ENCODE measurements at regions not wholly inside any gene's neighbourhood (a gene's known extent, or its start where the extent isn't known, plus 50 kb on each side); places are given as distances from the start of the nearest gene placed in this dataset.
A peak's percentile ranks its signal among the peaks of the same experiment; 100 is the strongest.

DNA sequence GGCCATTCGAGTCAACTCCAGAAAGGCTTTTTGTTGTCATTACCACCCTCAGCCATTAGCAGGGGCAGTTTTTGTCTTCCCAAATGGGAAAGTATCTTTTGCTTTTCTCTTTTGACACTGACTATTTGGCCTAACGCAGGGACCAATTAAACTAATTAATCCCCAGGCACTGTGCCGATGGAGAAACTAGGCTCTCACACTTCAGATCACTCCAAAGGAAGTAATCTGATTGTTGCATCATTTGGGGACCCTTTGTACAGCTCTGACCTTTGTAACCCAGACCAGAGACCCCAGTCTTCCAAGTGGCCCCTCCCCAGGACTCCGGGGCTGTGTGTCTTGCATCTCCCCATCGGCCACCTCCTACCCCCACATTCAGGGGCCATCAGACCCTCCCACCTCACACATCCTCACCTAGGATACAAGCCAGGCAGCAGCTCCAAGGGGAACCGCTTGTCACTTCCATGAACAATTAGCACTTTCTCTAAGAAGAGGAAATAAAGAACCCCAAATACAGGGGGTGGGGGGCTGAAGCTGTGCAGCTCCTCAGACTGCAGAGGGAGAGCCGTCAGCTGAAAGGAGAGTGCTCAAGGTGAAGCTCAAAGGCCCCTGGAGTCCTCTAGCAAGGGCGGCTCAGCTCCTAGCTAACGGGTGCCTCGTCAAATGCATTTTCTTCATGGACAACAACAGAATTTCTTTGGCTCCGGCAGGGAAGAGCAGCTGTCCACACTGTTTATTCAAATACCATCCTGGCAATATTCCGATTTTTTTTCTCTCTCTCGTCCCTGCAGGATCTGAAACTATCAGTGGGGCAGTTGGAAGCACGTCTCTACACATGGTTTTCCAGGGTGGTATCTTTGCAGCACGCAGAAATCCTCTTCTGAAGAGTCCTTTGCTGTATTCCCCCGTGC lies 64.3 kb upstream of the DIO3 start:
- Histone ChIP-seq H3K36me3 (ENCODE audit: insufficient read depth) (no peaks in the 10 kb centered on the region), H2AFZ (peak overlapping the region; percentile 74; the same call in 1 of the 2 replicates), H3F3A (replicated peaks; ENCODE audit: low read depth) (no peaks in the 10 kb centered on the region), H3K4me3 (no peak overlapping the region), H3K27ac (ENCODE audit: low read depth) (no peak overlapping the region), H3K4me2 (peak overlapping the region; percentile 20; the same call in 1 of the 2 replicates), H4K20me1 (replicated peaks; ENCODE audit: insufficient read depth) (no peaks in the 10 kb centered on the region), H3K27me3 (ENCODE audit: insufficient read depth) (no peaks in the 10 kb centered on the region), H3K4me1 (ENCODE audit: insufficient read depth) (peaks cover 9% of the 10 kb centered on the region; the same call in 1 of the 2 replicates), H3K79me2 (replicated peaks; ENCODE audit: insufficient read depth) (no peaks in the 10 kb centered on the region), H3K9me2 (ENCODE audit: insufficient read depth) (no peaks in the 10 kb centered on the region)
- TF ChIP-seq NANOG (IDR thresholded peaks at IDR 0.05; ENCODE audit: borderline replicate concordance) (no peak), CREB1 (CRISPR knock-in tag; IDR thresholded peaks at IDR 0.05; ENCODE audit: low read depth) (no peak), STAT1 (IDR thresholded peaks at IDR 0.05; ENCODE audit: unreplicated experiment) (no peak), POLR2AphosphoS5 (IDR thresholded peaks at IDR 0.05; ENCODE audit: low read depth) (no peak), EZH2 (IDR thresholded peaks at IDR 0.05; ENCODE audit: low read depth, unreplicated experiment) (no peak), JUNB (IDR thresholded peaks at IDR 0.05; ENCODE audit: unreplicated experiment) (no peak), ZNF331 (CRISPR knock-in tag; IDR thresholded peaks at IDR 0.05; ENCODE audit: low read depth) (no peak), ZNF114 (CRISPR knock-in tag; IDR thresholded peaks at IDR 0.05) (no peak), EZH2phosphoT487 (IDR thresholded peaks at IDR 0.05; ENCODE audit: unreplicated experiment) (no peak)
- TF ChIP-seq, protein P1, sequence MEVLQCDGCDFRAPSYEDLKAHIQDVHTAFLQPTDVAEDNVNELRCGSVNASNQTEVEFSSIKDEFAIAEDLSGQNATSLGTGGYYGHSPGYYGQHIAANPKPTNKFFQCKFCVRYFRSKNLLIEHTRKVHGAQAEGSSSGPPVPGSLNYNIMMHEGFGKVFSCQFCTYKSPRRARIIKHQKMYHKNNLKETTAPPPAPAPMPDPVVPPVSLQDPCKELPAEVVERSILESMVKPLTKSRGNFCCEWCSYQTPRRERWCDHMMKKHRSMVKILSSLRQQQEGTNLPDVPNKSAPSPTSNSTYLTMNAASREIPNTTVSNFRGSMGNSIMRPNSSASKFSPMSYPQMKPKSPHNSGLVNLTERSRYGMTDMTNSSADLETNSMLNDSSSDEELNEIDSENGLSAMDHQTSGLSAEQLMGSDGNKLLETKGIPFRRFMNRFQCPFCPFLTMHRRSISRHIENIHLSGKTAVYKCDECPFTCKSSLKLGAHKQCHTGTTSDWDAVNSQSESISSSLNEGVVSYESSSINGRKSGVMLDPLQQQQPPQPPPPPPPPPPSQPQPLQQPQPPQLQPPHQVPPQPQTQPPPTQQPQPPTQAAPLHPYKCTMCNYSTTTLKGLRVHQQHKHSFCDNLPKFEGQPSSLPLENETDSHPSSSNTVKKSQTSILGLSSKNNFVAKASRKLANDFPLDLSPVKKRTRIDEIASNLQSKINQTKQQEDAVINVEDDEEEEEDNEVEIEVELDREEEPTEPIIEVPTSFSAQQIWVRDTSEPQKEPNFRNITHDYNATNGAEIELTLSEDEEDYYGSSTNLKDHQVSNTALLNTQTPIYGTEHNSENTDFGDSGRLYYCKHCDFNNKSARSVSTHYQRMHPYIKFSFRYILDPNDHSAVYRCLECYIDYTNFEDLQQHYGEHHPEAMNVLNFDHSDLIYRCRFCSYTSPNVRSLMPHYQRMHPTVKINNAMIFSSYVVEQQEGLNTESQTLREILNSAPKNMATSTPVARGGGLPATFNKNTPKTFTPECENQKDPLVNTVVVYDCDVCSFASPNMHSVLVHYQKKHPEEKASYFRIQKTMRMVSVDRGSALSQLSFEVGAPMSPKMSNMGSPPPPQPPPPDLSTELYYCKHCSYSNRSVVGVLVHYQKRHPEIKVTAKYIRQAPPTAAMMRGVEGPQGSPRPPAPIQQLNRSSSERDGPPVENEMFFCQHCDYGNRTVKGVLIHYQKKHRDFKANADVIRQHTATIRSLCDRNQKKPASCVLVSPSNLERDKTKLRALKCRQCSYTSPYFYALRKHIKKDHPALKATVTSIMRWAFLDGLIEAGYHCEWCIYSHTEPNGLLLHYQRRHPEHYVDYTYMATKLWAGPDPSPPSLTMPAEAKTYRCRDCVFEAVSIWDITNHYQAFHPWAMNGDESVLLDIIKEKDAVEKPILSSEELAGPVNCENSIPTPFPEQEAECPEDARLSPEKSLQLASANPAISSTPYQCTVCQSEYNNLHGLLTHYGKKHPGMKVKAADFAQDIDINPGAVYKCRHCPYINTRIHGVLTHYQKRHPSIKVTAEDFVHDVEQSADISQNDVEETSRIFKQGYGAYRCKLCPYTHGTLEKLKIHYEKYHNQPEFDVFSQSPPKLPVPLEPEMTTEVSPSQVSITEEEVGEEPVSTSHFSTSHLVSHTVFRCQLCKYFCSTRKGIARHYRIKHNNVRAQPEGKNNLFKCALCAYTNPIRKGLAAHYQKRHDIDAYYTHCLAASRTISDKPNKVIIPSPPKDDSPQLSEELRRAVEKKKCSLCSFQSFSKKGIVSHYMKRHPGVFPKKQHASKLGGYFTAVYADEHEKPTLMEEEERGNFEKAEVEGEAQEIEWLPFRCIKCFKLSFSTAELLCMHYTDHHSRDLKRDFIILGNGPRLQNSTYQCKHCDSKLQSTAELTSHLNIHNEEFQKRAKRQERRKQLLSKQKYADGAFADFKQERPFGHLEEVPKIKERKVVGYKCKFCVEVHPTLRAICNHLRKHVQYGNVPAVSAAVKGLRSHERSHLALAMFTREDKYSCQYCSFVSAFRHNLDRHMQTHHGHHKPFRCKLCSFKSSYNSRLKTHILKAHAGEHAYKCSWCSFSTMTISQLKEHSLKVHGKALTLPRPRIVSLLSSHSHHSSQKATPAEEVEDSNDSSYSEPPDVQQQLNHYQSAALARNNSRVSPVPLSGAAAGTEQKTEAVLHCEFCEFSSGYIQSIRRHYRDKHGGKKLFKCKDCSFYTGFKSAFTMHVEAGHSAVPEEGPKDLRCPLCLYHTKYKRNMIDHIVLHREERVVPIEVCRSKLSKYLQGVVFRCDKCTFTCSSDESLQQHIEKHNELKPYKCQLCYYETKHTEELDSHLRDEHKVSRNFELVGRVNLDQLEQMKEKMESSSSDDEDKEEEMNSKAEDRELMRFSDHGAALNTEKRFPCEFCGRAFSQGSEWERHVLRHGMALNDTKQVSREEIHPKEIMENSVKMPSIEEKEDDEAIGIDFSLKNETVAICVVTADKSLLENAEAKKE (CRISPR knock-in tag; IDR thresholded peaks at IDR 0.05): no peak
- TF ChIP-seq, protein P2, sequence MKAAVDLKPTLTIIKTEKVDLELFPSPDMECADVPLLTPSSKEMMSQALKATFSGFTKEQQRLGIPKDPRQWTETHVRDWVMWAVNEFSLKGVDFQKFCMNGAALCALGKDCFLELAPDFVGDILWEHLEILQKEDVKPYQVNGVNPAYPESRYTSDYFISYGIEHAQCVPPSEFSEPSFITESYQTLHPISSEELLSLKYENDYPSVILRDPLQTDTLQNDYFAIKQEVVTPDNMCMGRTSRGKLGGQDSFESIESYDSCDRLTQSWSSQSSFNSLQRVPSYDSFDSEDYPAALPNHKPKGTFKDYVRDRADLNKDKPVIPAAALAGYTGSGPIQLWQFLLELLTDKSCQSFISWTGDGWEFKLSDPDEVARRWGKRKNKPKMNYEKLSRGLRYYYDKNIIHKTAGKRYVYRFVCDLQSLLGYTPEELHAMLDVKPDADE (IDR thresholded peaks at IDR 0.05): no peak
- TF ChIP-seq, protein P3, sequence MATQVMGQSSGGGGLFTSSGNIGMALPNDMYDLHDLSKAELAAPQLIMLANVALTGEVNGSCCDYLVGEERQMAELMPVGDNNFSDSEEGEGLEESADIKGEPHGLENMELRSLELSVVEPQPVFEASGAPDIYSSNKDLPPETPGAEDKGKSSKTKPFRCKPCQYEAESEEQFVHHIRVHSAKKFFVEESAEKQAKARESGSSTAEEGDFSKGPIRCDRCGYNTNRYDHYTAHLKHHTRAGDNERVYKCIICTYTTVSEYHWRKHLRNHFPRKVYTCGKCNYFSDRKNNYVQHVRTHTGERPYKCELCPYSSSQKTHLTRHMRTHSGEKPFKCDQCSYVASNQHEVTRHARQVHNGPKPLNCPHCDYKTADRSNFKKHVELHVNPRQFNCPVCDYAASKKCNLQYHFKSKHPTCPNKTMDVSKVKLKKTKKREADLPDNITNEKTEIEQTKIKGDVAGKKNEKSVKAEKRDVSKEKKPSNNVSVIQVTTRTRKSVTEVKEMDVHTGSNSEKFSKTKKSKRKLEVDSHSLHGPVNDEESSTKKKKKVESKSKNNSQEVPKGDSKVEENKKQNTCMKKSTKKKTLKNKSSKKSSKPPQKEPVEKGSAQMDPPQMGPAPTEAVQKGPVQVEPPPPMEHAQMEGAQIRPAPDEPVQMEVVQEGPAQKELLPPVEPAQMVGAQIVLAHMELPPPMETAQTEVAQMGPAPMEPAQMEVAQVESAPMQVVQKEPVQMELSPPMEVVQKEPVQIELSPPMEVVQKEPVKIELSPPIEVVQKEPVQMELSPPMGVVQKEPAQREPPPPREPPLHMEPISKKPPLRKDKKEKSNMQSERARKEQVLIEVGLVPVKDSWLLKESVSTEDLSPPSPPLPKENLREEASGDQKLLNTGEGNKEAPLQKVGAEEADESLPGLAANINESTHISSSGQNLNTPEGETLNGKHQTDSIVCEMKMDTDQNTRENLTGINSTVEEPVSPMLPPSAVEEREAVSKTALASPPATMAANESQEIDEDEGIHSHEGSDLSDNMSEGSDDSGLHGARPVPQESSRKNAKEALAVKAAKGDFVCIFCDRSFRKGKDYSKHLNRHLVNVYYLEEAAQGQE (IDR thresholded peaks at IDR 0.05; ENCODE audit: unreplicated experiment): no peak
- TF ChIP-seq, protein P4, sequence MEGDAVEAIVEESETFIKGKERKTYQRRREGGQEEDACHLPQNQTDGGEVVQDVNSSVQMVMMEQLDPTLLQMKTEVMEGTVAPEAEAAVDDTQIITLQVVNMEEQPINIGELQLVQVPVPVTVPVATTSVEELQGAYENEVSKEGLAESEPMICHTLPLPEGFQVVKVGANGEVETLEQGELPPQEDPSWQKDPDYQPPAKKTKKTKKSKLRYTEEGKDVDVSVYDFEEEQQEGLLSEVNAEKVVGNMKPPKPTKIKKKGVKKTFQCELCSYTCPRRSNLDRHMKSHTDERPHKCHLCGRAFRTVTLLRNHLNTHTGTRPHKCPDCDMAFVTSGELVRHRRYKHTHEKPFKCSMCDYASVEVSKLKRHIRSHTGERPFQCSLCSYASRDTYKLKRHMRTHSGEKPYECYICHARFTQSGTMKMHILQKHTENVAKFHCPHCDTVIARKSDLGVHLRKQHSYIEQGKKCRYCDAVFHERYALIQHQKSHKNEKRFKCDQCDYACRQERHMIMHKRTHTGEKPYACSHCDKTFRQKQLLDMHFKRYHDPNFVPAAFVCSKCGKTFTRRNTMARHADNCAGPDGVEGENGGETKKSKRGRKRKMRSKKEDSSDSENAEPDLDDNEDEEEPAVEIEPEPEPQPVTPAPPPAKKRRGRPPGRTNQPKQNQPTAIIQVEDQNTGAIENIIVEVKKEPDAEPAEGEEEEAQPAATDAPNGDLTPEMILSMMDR (conservative IDR thresholded peaks at IDR 0.05; ENCODE audit: low read depth in 2 of 2): no peak
- Mint-ChIP-seq H3K27me3 (ENCODE audit: insufficient read depth, low read depth, poor library complexity) (peaks cover 9% of the 10 kb centered on the region), H3K27ac (peak overlapping the region; percentile 65; the same call in 1 of the 2 replicates), H3K36me3 (ENCODE audit: low read depth) (0 out of 3 replicates have a peak, but pooled peaks cover 5% of the 10 kb centered on the region), H3K4me1 (peaks cover 27% of the 10 kb centered on the region), H3K9me3 (peaks cover 9% of the 10 kb centered on the region; the same call in 1 of the 3 replicates), H3K4me3 (no peak overlapping the region)
- DNase-seq (ENCODE audit: low spot score): no peak
- no peak for ATAC-seq
